ENCODE measurements at regions not wholly inside any gene's neighbourhood (a gene's known extent, or its start where the extent isn't known, plus 50 kb on each side); places are given as distances from the start of the nearest gene placed in this dataset.

- 0 out of 3 replicates have a peak, but pooled peaks have one; percentile 38 for ATAC-seq
- RAD21 ChIA-PET (ENCODE audit: unreplicated experiment), result no interaction called here
- Histone ChIP-seq H3K9me3 (replicated peaks; ENCODE audit: control insufficient read depth, insufficient read depth, low read length) (no peaks in the 10 kb centered on the region), H3K4me2 (ENCODE audit: control insufficient read depth, insufficient read depth) (no peak overlapping the region), H3K27me3 (replicated peaks in 1 of 2; ENCODE audit: control insufficient read depth in 2 of 2, insufficient read depth in 2 of 2, low read length in 1 of 2) (0 out of 4 replicates have a peak, but pooled peaks cover 0 to 2% of the 10 kb centered on the region in 2 experiments), H3K36me3 (ENCODE audit: control insufficient read depth in 2 of 2, insufficient read depth in 2 of 2, low read length in 1 of 2) (no peaks in the 10 kb centered on the region), H3K79me2 (ENCODE audit: control insufficient read depth, insufficient read depth, low read length) (no peaks in the 10 kb centered on the region), H4K20me1 (ENCODE audit: control insufficient read depth, insufficient read depth) (no peaks in the 10 kb centered on the region), H3K4me3 (no peak overlapping the region), H3K9ac (ENCODE audit: control insufficient read depth, insufficient read depth, low read length) (no peak overlapping the region), H3K27ac (ENCODE audit: control insufficient read depth, insufficient read depth) (no peak overlapping the region), H3K4me1 (ENCODE audit: control insufficient read depth, insufficient read depth, low read length) (no peaks in the 10 kb centered on the region), H2AFZ (ENCODE audit: control insufficient read depth, low read depth, low read length) (no peak overlapping the region)
- in situ Hi-C loops (cut with MboI), result no loop called here
- POLR2A ChIA-PET, result no interaction called here
- no peak for FAIRE-seq
- no peak for TF ChIP-seq NR2C1 (IDR thresholded peaks at IDR 0.05)
- no peak for TF ChIP-seq ZNF274 (IDR thresholded peaks at IDR 0.05; ENCODE audit: insufficient read depth, insufficient read length)
- TF ChIP-seq, protein P1, sequence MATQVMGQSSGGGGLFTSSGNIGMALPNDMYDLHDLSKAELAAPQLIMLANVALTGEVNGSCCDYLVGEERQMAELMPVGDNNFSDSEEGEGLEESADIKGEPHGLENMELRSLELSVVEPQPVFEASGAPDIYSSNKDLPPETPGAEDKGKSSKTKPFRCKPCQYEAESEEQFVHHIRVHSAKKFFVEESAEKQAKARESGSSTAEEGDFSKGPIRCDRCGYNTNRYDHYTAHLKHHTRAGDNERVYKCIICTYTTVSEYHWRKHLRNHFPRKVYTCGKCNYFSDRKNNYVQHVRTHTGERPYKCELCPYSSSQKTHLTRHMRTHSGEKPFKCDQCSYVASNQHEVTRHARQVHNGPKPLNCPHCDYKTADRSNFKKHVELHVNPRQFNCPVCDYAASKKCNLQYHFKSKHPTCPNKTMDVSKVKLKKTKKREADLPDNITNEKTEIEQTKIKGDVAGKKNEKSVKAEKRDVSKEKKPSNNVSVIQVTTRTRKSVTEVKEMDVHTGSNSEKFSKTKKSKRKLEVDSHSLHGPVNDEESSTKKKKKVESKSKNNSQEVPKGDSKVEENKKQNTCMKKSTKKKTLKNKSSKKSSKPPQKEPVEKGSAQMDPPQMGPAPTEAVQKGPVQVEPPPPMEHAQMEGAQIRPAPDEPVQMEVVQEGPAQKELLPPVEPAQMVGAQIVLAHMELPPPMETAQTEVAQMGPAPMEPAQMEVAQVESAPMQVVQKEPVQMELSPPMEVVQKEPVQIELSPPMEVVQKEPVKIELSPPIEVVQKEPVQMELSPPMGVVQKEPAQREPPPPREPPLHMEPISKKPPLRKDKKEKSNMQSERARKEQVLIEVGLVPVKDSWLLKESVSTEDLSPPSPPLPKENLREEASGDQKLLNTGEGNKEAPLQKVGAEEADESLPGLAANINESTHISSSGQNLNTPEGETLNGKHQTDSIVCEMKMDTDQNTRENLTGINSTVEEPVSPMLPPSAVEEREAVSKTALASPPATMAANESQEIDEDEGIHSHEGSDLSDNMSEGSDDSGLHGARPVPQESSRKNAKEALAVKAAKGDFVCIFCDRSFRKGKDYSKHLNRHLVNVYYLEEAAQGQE (IDR thresholded peaks at IDR 0.05; ENCODE audit: low read depth, low read length), result no peak
- TF ChIP-seq FOS (IDR thresholded peaks at IDR 0.05; ENCODE audit: borderline replicate concordance, extremely low read depth, insufficient read length), result no peak
- TF ChIP-seq RFX5 (IDR thresholded peaks at IDR 0.05; ENCODE audit: low read depth, low read length), result no peak
- TF ChIP-seq, protein P2, sequence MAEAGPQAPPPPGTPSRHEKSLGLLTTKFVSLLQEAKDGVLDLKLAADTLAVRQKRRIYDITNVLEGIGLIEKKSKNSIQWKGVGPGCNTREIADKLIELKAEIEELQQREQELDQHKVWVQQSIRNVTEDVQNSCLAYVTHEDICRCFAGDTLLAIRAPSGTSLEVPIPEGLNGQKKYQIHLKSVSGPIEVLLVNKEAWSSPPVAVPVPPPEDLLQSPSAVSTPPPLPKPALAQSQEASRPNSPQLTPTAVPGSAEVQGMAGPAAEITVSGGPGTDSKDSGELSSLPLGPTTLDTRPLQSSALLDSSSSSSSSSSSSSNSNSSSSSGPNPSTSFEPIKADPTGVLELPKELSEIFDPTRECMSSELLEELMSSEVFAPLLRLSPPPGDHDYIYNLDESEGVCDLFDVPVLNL (IDR thresholded peaks at IDR 0.05; ENCODE audit: low read depth, low read length), result no peak
- no peak for TF ChIP-seq BCL11A (IDR thresholded peaks at IDR 0.05; ENCODE audit: low read depth, low read length)
- no peak for TF ChIP-seq SKIL (IDR thresholded peaks at IDR 0.05; ENCODE audit: low read depth, poor library complexity, severe bottlenecking)
- no peak for TF ChIP-seq ZNF217 (IDR thresholded peaks at IDR 0.05)
- TF ChIP-seq CHD4 (IDR thresholded peaks at IDR 0.05), result no peak
- no peak for DNase-seq (ENCODE audit: low read depth, low spot score)
- SMC1A ChIA-PET (ENCODE audit: uncharacterized antibody, unreplicated experiment), result no interaction called here
- CTCF ChIA-PET, result no interaction called here
- no TSS peak for BruUV-seq (replicated peaks)
- intact Hi-C loops (cut with micrococcal nuclease; ENCODE audit: unreplicated experiment), result no loop called here
These were observed 62.7 kb upstream of the OR10AD1 start for GRCh38 chr12:48265777-48266176.

All from GM12878 (cell line).